K562 (cell line): ENCODE measurements at regions not wholly inside any gene's neighbourhood (a gene's known extent, or its start where the extent isn't known, plus 50 kb on each side); places are given as distances from the start of the nearest gene placed in this dataset.

ENCODE experiments used
- ATAC-seq: fragments of 200-7000 bp; cut with Tn5 transposase; 3 replicates; pipeline ENCODE4 v1.9.1; 2020; ENCODE audit warnings: moderate library complexity
- BruUV-seq: library from RNA; stranded (reverse); fragments of 400-500 nt; replicated peaks from 2 replicates; lab custom pipeline; 2021; lab: Mats Ljungman, UMichigan
- CTCF ChIA-PET: fragments of 300-600 bp; formaldehyde crosslinking; extraction: SDS; loops from one replicate; lab custom pipeline; 2021; ENCODE audit warnings: low intra/inter-chr PET ratio; lab: Yijun Ruan, JAX
- POLR2A ChIA-PET: fragments of 300-600, 350-650 bp; sonication (Branson Sonifier 250); formaldehyde crosslinking; extraction: SDS; loops from one replicate; lab custom pipeline; 2021; ENCODE audit warnings: antibody characterized with exemption, inconsistent platforms; lab: Yijun Ruan, JAX
- DNase-seq, 4 experiments: peaks; one replicate each; pipeline versions ENCODE4 v3.0.0 to v3.0.0-alpha.2; 2011 to 2018; ENCODE audit warnings: low spot score in 3 of 4, mixed read lengths in 3 of 4; ENCODE audit errors: extremely low read depth in 1 of 4
- FAIRE-seq: peaks from 2 replicates; lab custom pipeline; 2011; peaks lifted over from hg19 to GRCh38; lab: Jason Lieb, UNC
- H2AFZ ChIP-seq: 2 replicates; pipeline ENCODE4 v1.6.0; 2011; ENCODE audit warnings: low read depth, low read length, control low read depth, inconsistent platforms
- H3K27ac ChIP-seq: fragments of 200-600 bp; 3 replicates; pipeline ENCODE4 v1.8.0; 2011; ENCODE audit warnings: low read depth, mild to moderate bottlenecking, control low read depth, inconsistent platforms, low read length, moderate library complexity, mixed read lengths; ENCODE audit errors: extremely low read depth
- H3K27me3 ChIP-seq, 2 experiments: fragments of 300-600 bp in 1 of 2; 2 replicates in 1 of 2; 3 replicates in 1 of 2; pipeline versions ENCODE4 v1.6.0 to v1.8.0; 2011; ENCODE audit warnings: inconsistent platforms in 2 of 2, low read length in 2 of 2, mild to moderate bottlenecking in 1 of 2, mixed read lengths in 1 of 2, moderate library complexity in 1 of 2; ENCODE audit not compliant: control insufficient read depth in 2 of 2, insufficient read depth in 2 of 2
- H3K36me3 ChIP-seq: fragments of 300-600 bp; 3 replicates; pipeline ENCODE4 v1.8.0; 2011; ENCODE audit warnings: mild to moderate bottlenecking, low read length, inconsistent platforms; ENCODE audit not compliant: control insufficient read depth, insufficient read depth
- H3K4me1 ChIP-seq, 2 experiments: fragments of 200-600 bp in 1 of 2; replicated peaks in 1 of 2; 2 replicates in 1 of 2; 3 replicates in 1 of 2; pipeline versions ENCODE4 v1.5.1 to v1.8.0; 2011; ENCODE audit warnings: inconsistent platforms in 2 of 2, low read length in 2 of 2, mild to moderate bottlenecking in 1 of 2, mixed read lengths in 1 of 2, moderate library complexity in 1 of 2; ENCODE audit not compliant: control insufficient read depth in 2 of 2, insufficient read depth in 2 of 2
- H3K4me2 ChIP-seq: 2 replicates; pipeline ENCODE4 v1.6.1; 2011; ENCODE audit warnings: low read length, control low read depth, inconsistent platforms, mixed read lengths; ENCODE audit not compliant: insufficient read depth
- H3K4me3 ChIP-seq: fragments of 200-600 bp; sonication (generic), shearing (Covaris generic); 2 replicates; pipeline ENCODE4 v1.5.1; 2016; ENCODE audit warnings: control low read depth, inconsistent platforms
- H3K79me2 ChIP-seq: fragments of 200-600 bp; 3 replicates; pipeline ENCODE4 v1.8.0; 2011; ENCODE audit warnings: low read length, inconsistent platforms; ENCODE audit not compliant: control insufficient read depth, insufficient read depth
- H3K9ac ChIP-seq, 2 experiments: 2 replicates each; pipeline versions ENCODE4 v1.6.0 to v1.6.1; 2011; ENCODE audit warnings: low read depth in 2 of 2, low read length in 2 of 2, control low read depth in 1 of 2, inconsistent platforms in 1 of 2, mild to moderate bottlenecking in 1 of 2, mixed read lengths in 1 of 2; ENCODE audit not compliant: insufficient read depth in 1 of 2
- H3K9me1 ChIP-seq: one replicate; pipeline ENCODE4 v1.6.0; 2011; ENCODE audit warnings: inconsistent platforms, mild to moderate bottlenecking, low read length, moderate library complexity; ENCODE audit not compliant: control insufficient read depth, insufficient read depth
- H3K9me3 ChIP-seq: replicated peaks from 2 replicates; pipeline ENCODE4 v1.5.1; 2011; ENCODE audit warnings: low read depth, low read length, inconsistent platforms; ENCODE audit not compliant: control insufficient read depth, insufficient read depth
- H4K20me1 ChIP-seq: replicated peaks from 2 replicates; pipeline ENCODE4 v1.6.1; 2011; ENCODE audit warnings: low read length, inconsistent platforms, mixed read lengths; ENCODE audit not compliant: control insufficient read depth, insufficient read depth
- BRCA1 ChIP-seq, 2 experiments: fragments of 450-650 bp in 1 of 2; sonication (generic) in 1 of 2; formaldehyde crosslinking in 1 of 2; IDR thresholded peaks; 2 replicates each; pipeline versions ENCODE4 v1.5.0 to v1.6.1; 2017 to 2020; ENCODE audit warnings: mild to moderate bottlenecking in 1 of 2, missing genetic modification reagents in 1 of 2
- FOXJ2 ChIP-seq: fragments of 200-800 bp; sonication (Bioruptor generic); IDR thresholded peaks from 2 replicates; pipeline ENCODE4 v1.6.1; 2016; ENCODE audit warnings: missing genetic modification characterization, missing compliant biosample characterization
- KHSRP ChIP-seq: fragments of 450-650 bp; IDR thresholded peaks from 2 replicates; pipeline ENCODE4 v1.6.1; 2017
- NCOR1 ChIP-seq: fragments of 450-650 bp; IDR thresholded peaks from 2 replicates; pipeline ENCODE4 v1.6.1; 2016; ENCODE audit warnings: mild to moderate bottlenecking, moderate library complexity
- PHF20 ChIP-seq: fragments of 450-650 bp; IDR thresholded peaks from 2 replicates; pipeline ENCODE4 v1.6.1; 2018; ENCODE audit not compliant: partially characterized antibody
- SLC30A9 ChIP-seq: fragments of 250-450 bp; sonication (Bioruptor Pico); IDR thresholded peaks from 2 replicates; pipeline ENCODE4 v1.8.0; 2022; ENCODE audit warnings: mild to moderate bottlenecking, moderate library complexity
- SMAD2 ChIP-seq: fragments of 150-350 bp; IDR thresholded peaks from 2 replicates; pipeline ENCODE4 v1.6.1; 2014; ENCODE audit warnings: low read depth, mild to moderate bottlenecking, low read length
- XRCC4 ChIP-seq: IDR thresholded peaks from one replicate; pipeline ENCODE4 v1.6.1; 2011; ENCODE audit not compliant: insufficient read depth, insufficient read length; ENCODE audit errors: extremely low read depth
- ZKSCAN3 ChIP-seq: fragments of 250-450 bp; sonication (Bioruptor Pico); IDR thresholded peaks from 2 replicates; pipeline ENCODE4 v1.4.0; 2020
- ZNF217 ChIP-seq: sonication (generic); formaldehyde crosslinking; IDR thresholded peaks from 2 replicates; pipeline ENCODE4 v1.8.0; 2022; ENCODE audit warnings: mild to moderate bottlenecking, missing genetic modification reagents
- ZNF384 ChIP-seq: IDR thresholded peaks from 2 replicates; pipeline ENCODE4 v1.6.1; 2012; ENCODE audit warnings: low read depth, low read length, improper control_type of control experiment
- WGBS: fragments of 100-300 bp; shearing (Covaris generic); methylation state at CpG from one replicate; pipeline ENCODE4 v1.1.6; 2016; ENCODE audit warnings: low coverage, mixed read lengths; ENCODE audit not compliant: insufficient coverage; ENCODE audit errors: missing lambda C conversion rate; 5-methylcytosine and 5-hydroxymethylcytosine counted together
- in situ Hi-C: fragments of 300-500 bp; cut with MboI; formaldehyde crosslinking; loops from 4 replicates; pipeline ENCODE4 v1.15.0; 2018; ENCODE audit warnings: inconsistent platforms, mixed read lengths
- intact Hi-C: fragments of 100-400 bp; cut with micrococcal nuclease; formaldehyde crosslinking; loops from 2 replicates; pipeline ENCODE4 v1.14.2; 2022

- Histone ChIP-seq H3K4me2 (no peak overlapping the region), H3K27ac (no peak overlapping the region), H3K4me3 (no peak overlapping the region), H3K9me3 (no peaks in the 10 kb centered on the region), H3K27me3 (no peaks in the 10 kb centered on the region), H3K4me1 (no peaks in the 10 kb centered on the region), H3K9me1 (no peaks in the 10 kb centered on the region), H3K79me2 (no peaks in the 10 kb centered on the region), H2AFZ (no peak overlapping the region), H4K20me1 (no peaks in the 10 kb centered on the region), H3K36me3 (no peaks in the 10 kb centered on the region), H3K9ac (no peak overlapping the region)
- in situ Hi-C loops: no loop called here
- ChIA-PET CTCF (no interaction called here), POLR2A (no interaction called here)
- TF ChIP-seq SMAD2 (no peak), FOXJ2 (tag) (no peak), NCOR1 (no peak), KHSRP (no peak), ZNF217 (no peak), SLC30A9 (CRISPR knock-in tag) (no peak), XRCC4 (no peak), PHF20 (no peak), ZKSCAN3 (CRISPR knock-in tag) (no peak)
- ATAC-seq: no peak
- FAIRE-seq: no peak
- 2% methylated on average over 6 of the region's 6 CpGs for WGBS
- no peak for DNase-seq
- no TSS peak for BruUV-seq
- intact Hi-C loops: no loop called here
These were observed 554.6 kb upstream of the BOD1L1 start for GRCh38 chr4:14182148-14182547.

GRCh38 chr4:14184265-14184664 is 556.7 kb upstream of the BOD1L1 start:
- ATAC-seq: no peak
- POLR2A ChIA-PET: no interaction called here
- Histone ChIP-seq H3K9me3 (no peaks in the 10 kb centered on the region), H4K20me1 (no peaks in the 10 kb centered on the region), H3K27me3 (no peaks in the 10 kb centered on the region), H3K9me1 (no peaks in the 10 kb centered on the region), H3K79me2 (no peaks in the 10 kb centered on the region), H3K4me1 (no peaks in the 10 kb centered on the region), H2AFZ (no peak overlapping the region), H3K36me3 (no peaks in the 10 kb centered on the region), H3K27ac (no peak overlapping the region), H3K9ac (no peak overlapping the region), H3K4me3 (no peak overlapping the region), H3K4me2 (no peak overlapping the region)
- no TSS peak for BruUV-seq
- in situ Hi-C loops (no loop called here), intact Hi-C loops (no loop called here)
- no peak for DNase-seq
- FAIRE-seq: no peak
- CTCF ChIA-PET: no interaction called here
- WGBS: 0% methylated on average over 2 of the region's 3 CpGs
- TF ChIP-seq BRCA1 (IDR thresholded peaks at IDR 0.05): no peak
- TF ChIP-seq BRCA1 (CRISPR knock-in tag; IDR thresholded peaks at IDR 0.05): no peak
- no peak for TF ChIP-seq ZNF384
